Thyroid gland (tissue), 4 donors: ENCODE measurements at regions not wholly inside any gene's neighbourhood (a gene's known extent, or its start where the extent isn't known, plus 50 kb on each side); places are given as distances from the start of the nearest gene placed in this dataset.

Source experiments
- POLR2A ChIP-seq, 2 donors: fragments of 450-650 bp; IDR thresholded peaks; one replicate each; pipeline ENCODE4 v1.6.1; 2017; ENCODE audit warnings: antibody characterized with exemption in 2 of 2, mild to moderate bottlenecking in 2 of 2, moderate library complexity in 1 of 2
- TF ChIP-seq, protein P1 (sequence below), 6 experiments: fragments of 200-600 bp in 3 of 6; fragments of 450-650 bp in 3 of 6; sonication (generic) in 3 of 6; IDR thresholded peaks; one replicate each; pipeline ENCODE4 v1.5.1; 2016 to 2019; ENCODE audit warnings: antibody characterized with exemption in 6 of 6, mild to moderate bottlenecking in 2 of 6, inconsistent platforms in 1 of 6, moderate library complexity in 1 of 6

DNA sequence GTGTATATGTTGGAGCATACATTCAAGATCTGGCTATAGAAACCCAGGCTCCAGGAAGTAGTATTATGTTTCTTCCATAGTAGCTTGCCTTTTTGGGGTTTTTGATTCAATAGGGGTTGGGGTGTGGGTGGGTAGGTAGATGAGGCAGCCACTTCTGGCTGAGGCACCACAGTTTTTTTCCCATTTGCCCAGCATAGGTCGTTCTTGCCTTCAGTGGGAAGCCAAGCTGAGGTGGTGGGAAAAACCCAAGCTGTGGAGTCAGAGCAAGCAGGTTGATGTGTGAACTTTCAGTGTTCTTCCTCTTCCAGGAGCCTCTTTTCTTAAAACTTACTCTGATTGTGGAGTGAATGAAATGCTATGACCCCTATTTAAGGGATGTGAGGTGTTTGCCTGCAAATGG, 67.0 kb upstream of the RPS6KA3 start:
- TF ChIP-seq, protein P1, sequence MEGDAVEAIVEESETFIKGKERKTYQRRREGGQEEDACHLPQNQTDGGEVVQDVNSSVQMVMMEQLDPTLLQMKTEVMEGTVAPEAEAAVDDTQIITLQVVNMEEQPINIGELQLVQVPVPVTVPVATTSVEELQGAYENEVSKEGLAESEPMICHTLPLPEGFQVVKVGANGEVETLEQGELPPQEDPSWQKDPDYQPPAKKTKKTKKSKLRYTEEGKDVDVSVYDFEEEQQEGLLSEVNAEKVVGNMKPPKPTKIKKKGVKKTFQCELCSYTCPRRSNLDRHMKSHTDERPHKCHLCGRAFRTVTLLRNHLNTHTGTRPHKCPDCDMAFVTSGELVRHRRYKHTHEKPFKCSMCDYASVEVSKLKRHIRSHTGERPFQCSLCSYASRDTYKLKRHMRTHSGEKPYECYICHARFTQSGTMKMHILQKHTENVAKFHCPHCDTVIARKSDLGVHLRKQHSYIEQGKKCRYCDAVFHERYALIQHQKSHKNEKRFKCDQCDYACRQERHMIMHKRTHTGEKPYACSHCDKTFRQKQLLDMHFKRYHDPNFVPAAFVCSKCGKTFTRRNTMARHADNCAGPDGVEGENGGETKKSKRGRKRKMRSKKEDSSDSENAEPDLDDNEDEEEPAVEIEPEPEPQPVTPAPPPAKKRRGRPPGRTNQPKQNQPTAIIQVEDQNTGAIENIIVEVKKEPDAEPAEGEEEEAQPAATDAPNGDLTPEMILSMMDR (IDR thresholded peaks at IDR 0.05), result no peak
- TF ChIP-seq POLR2A (IDR thresholded peaks at IDR 0.05), result no peak
